ENCODE measurements at regions not wholly inside any gene's neighbourhood (a gene's known extent, or its start where the extent isn't known, plus 50 kb on each side); places are given as distances from the start of the nearest gene placed in this dataset.

DNA sequence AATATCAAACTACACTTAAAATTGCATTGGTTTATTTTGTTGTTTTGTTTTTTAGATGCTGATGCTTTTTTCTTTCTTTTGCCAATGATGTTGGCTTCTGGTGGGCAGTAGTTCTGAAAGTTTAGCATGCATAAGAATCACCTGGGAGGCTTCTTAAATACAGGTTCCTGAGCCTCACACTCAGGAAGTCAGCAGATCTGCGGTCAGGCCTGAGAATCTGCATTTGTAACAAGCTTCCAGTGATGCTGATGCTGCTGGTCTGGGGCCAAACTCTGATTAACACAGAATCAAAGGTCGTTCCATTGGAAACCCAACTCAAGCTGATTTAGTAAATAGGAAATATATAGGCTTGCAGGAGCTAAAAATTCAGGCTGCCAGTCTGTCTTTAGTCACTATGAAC, 412.9 kb upstream of the SPTLC3 start:
- Histone ChIP-seq H3K9me3 (ENCODE audit: insufficient read depth in 2 of 2, low read depth in 1 of 2, low read length in 1 of 2) (no peaks in the 10 kb centered on the region), H3K79me1 (ENCODE audit: low read depth, low read length) (no peaks in the 10 kb centered on the region), H2AK5ac (ENCODE audit: low read depth, low read length) (no peak overlapping the region), H3K56ac (replicated peaks; ENCODE audit: insufficient read length, low read depth, low read length) (no peak overlapping the region), H3K4me1 (replicated peaks in 1 of 4; ENCODE audit: control insufficient read depth in 3 of 4, insufficient read depth in 4 of 4, low read length in 3 of 4) (peaks cover 0 to 9% (median 5%) of the 10 kb centered on the region in 4 experiments; a peak in 4 of 7 replicates), H3K27me3 (replicated peaks in 1 of 4; ENCODE audit: control insufficient read depth in 3 of 4, extremely low read depth in 1 of 4, insufficient read depth in 3 of 4, low read length in 3 of 4) (no peaks in the 10 kb centered on the region), H2BK120ac (replicated peaks; ENCODE audit: low read depth, low read length) (no peak overlapping the region), H3K4me3 (ENCODE audit: extremely low read depth in 1 of 4, insufficient read depth in 2 of 4, low read depth in 3 of 4, low read length in 4 of 4) (no peak overlapping the region), H3K23ac (ENCODE audit: insufficient read length) (no peak overlapping the region), H3K27ac (ENCODE audit: low read depth, low read length) (no peak overlapping the region), H4K8ac (ENCODE audit: extremely low read depth, insufficient read depth, low read length) (no peak overlapping the region), H3K14ac (ENCODE audit: insufficient read length) (no peak overlapping the region), H3K4ac (replicated peaks; ENCODE audit: insufficient read length, low read depth, low read length) (no peak overlapping the region), H3K79me2 (ENCODE audit: control insufficient read depth in 1 of 2, insufficient read depth in 2 of 2, low read length in 2 of 2) (no peaks in the 10 kb centered on the region), H3K9ac (replicated peaks in 1 of 4; ENCODE audit: extremely low read depth in 1 of 4, low read depth in 3 of 4, low read length in 3 of 4) (no peak overlapping the region), H3K23me2 (ENCODE audit: low read depth, low read length) (no peaks in the 10 kb centered on the region), H2BK5ac (ENCODE audit: low read depth, low read length) (no peak overlapping the region; the same call in 1 of the 2 replicates), H3K18ac (ENCODE audit: extremely low read depth, low read length) (no peak overlapping the region), H2BK12ac (ENCODE audit: low read depth, low read length) (no peak overlapping the region), H3K4me2 (ENCODE audit: insufficient read depth in 1 of 2, low read depth in 2 of 2, low read length in 2 of 2) (no peak overlapping the region), H4K5ac (ENCODE audit: insufficient read length, low read depth, low read length) (no peak overlapping the region), H3K36me3 (ENCODE audit: control insufficient read depth in 2 of 4, insufficient read depth in 4 of 4, low read length in 3 of 4) (no peaks in the 10 kb centered on the region), H2AFZ (ENCODE audit: low read length) (no peak overlapping the region), H2BK20ac (ENCODE audit: low read length) (no peak overlapping the region), H4K91ac (replicated peaks; ENCODE audit: insufficient read length, low read length) (no peak overlapping the region), H2BK15ac (ENCODE audit: low read length) (no peak overlapping the region), H4K20me1 (replicated peaks in 1 of 2; ENCODE audit: control insufficient read depth in 1 of 2, insufficient read depth in 2 of 2, low read length in 2 of 2) (no peaks in the 10 kb centered on the region)
- ChIA-PET CTCF (ENCODE audit: partially characterized antibody) (no interaction called here), POLR2A (ENCODE audit: partially characterized antibody) (interaction anchor here (0.6 kb wide), 1 partner anchor 800 kb away, joined by 3 read pairs; no protein-coding TSS in a partner anchor)
- DNase-seq (ENCODE audit: low read depth in 1 of 2, low spot score in 2 of 2) (no peak), FAIRE-seq (no peak)
- 70% methylated on average over 2 of the region's 2 CpGs; no CpG with 5 or more reads in 1 of the 2 experiments for WGBS, 2 experiments (ENCODE audit: extremely low coverage in 1 of 2, insufficient coverage in 1 of 2, insufficient read length in 1 of 2, insufficient replicate concordance in 2 of 2, low coverage in 1 of 2, low lambda C conversion rate in 2 of 2, missing lambda C conversion rate in 1 of 2)
- TF ChIP-seq, protein P1, sequence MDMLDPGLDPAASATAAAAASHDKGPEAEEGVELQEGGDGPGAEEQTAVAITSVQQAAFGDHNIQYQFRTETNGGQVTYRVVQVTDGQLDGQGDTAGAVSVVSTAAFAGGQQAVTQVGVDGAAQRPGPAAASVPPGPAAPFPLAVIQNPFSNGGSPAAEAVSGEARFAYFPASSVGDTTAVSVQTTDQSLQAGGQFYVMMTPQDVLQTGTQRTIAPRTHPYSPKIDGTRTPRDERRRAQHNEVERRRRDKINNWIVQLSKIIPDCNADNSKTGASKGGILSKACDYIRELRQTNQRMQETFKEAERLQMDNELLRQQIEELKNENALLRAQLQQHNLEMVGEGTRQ (IDR thresholded peaks at IDR 0.05; ENCODE audit: low read length): no peak
- TF ChIP-seq NRF1 (IDR thresholded peaks at IDR 0.05; ENCODE audit: low read depth, low read length): no peak
- no peak for TF ChIP-seq TCF12 (IDR thresholded peaks at IDR 0.05; ENCODE audit: low read depth, low read length)
- no peak for TF ChIP-seq TAF7 (optimal IDR thresholded peaks at IDR 0.05; ENCODE audit: borderline replicate concordance, low read depth, low read length)
- TF ChIP-seq BACH1 (IDR thresholded peaks at IDR 0.05; ENCODE audit: low read length): no peak
- TF ChIP-seq CTBP2 (IDR thresholded peaks at IDR 0.05; ENCODE audit: borderline replicate concordance, insufficient read depth, insufficient read length, low read length): no peak

Measured in H1 (cell line).